A549 (cell line): ENCODE measurements at regions not wholly inside any gene's neighbourhood (a gene's known extent, or its start where the extent isn't known, plus 50 kb on each side); places are given as distances from the start of the nearest gene placed in this dataset.
"Not testable (repeated sequence)": the region's sequence is repeated elsewhere in the genome, so short reads cannot be mapped to it uniquely, and the experiment has no call there.

Source experiments
- ATAC-seq, 2 experiments: fragments of 200-7000 bp in 1 of 2; fragments of >200 bp in 1 of 2; cut with Nextera tagmentation in 1 of 2; cut with Tn5 transposase in 1 of 2; 3 replicates each; pipeline versions ENCODE4 v1.8.0 to v1.9.1; 2018 to 2020; ENCODE audit warnings: mild to moderate bottlenecking in 1 of 2, moderate library complexity in 1 of 2
- CTCF ChIA-PET: fragments of 300-600 bp; sonication (Branson Sonifier 250); formaldehyde crosslinking; extraction: SDS; loops from one replicate; lab custom pipeline; 2021; ENCODE audit warnings: antibody characterized with exemption, inconsistent platforms; lab: Yijun Ruan, JAX
- POLR2A ChIA-PET: fragments of 350-600 bp; formaldehyde crosslinking; extraction: SDS; loops from one replicate; lab custom pipeline; 2021; ENCODE audit warnings: antibody characterized with exemption, inconsistent platforms; lab: Yijun Ruan, JAX
- DNase-seq, 2 experiments: peaks; one replicate each; pipeline versions ENCODE4 v3.0.0 to v3.0.0-alpha.2; 2011 to 2016; ENCODE audit warnings: low read depth in 1 of 2, low spot score in 1 of 2
- FAIRE-seq: peaks from 2 replicates; lab custom pipeline; 2011; peaks lifted over from hg19 to GRCh38; lab: Jason Lieb, UNC
- H3K27ac ChIP-seq, 2 experiments: fragments of >200 bp; sonication (Bioruptor Twin); formaldehyde crosslinking; 3 replicates each; pipeline ENCODE4 v1.5.1; 2016 to 2017
- H3K4me1 ChIP-seq: fragments of >200 bp; sonication (Bioruptor Twin); formaldehyde crosslinking; 3 replicates; pipeline ENCODE4 v1.6.1; 2016
- H3K4me2 ChIP-seq: fragments of >200 bp; sonication (Bioruptor Twin); formaldehyde crosslinking; 3 replicates; pipeline ENCODE4 v1.6.1; 2016
- H3K4me3 ChIP-seq: fragments of >200 bp; sonication (Bioruptor Twin); formaldehyde crosslinking; 3 replicates; pipeline ENCODE4 v1.5.1; 2016
- H3K9me3 ChIP-seq: fragments of >200 bp; sonication (Bioruptor Twin); formaldehyde crosslinking; 3 replicates; pipeline ENCODE4 v1.6.1; 2016
- BCL3 ChIP-seq: fragments of >200 bp; sonication (Bioruptor Twin); formaldehyde crosslinking; IDR thresholded peaks from 3 replicates; pipeline ENCODE4 v1.6.1; 2016
- BHLHE40 ChIP-seq: IDR thresholded peaks from 2 replicates; pipeline ENCODE4 v1.6.1; 2012; ENCODE audit warnings: low read depth, low read length, inconsistent platforms
- CBX8 ChIP-seq: fragments of 200-600 bp; sonication (generic); IDR thresholded peaks from 2 replicates; pipeline ENCODE4 v1.6.1; 2016
- CHD2 ChIP-seq: fragments of 150-350 bp; IDR thresholded peaks from 2 replicates; pipeline ENCODE4 v1.6.1; 2014; ENCODE audit warnings: low read length; ENCODE audit not compliant: partially characterized antibody
- CTCF ChIP-seq: fragments of >200 bp; sonication (Bioruptor Twin); formaldehyde crosslinking; IDR thresholded peaks from 3 replicates; pipeline ENCODE4 v1.5.1; 2016
- EHMT2 ChIP-seq: fragments of 200-600 bp; sonication (generic); IDR thresholded peaks from 2 replicates; pipeline ENCODE4 v1.6.1; 2016; ENCODE audit warnings: antibody characterized with exemption, low read depth, mild to moderate bottlenecking, moderate library complexity
- ESRRA ChIP-seq: fragments of 150-350 bp; IDR thresholded peaks from 2 replicates; pipeline ENCODE4 v1.6.1; 2014; ENCODE audit warnings: mild to moderate bottlenecking, low read length, borderline replicate concordance
- FOSL2 ChIP-seq, 2 experiments: fragments of 450-650 bp in 1 of 2; fragments of >200 bp in 1 of 2; sonication (Bioruptor Twin) in 1 of 2; formaldehyde crosslinking; IDR thresholded peaks; 2 replicates each; pipeline versions ENCODE4 v1.5.0 to v1.6.1; 2016 to 2020; ENCODE audit warnings: mild to moderate bottlenecking in 1 of 2, moderate library complexity in 1 of 2
- FOXS1 ChIP-seq: fragments of 250-450 bp; sonication (Bioruptor Pico); IDR thresholded peaks from 2 replicates; pipeline ENCODE4 v1.5.0; 2020; ENCODE audit warnings: mild to moderate bottlenecking, moderate library complexity
- GATA3 ChIP-seq: IDR thresholded peaks from 2 replicates; pipeline ENCODE4 v1.6.1; 2012; ENCODE audit warnings: borderline replicate concordance
- MAFK ChIP-seq: fragments of 450-650 bp; IDR thresholded peaks from 2 replicates; pipeline ENCODE4 v1.6.1; 2014; ENCODE audit not compliant: partially characterized antibody
- MYC ChIP-seq: IDR thresholded peaks from 2 replicates; pipeline ENCODE4 v1.6.1; 2012; ENCODE audit warnings: mild to moderate bottlenecking, inconsistent platforms, low read length, improper control_type of control experiment, borderline replicate concordance
- NFE2L2 ChIP-seq: fragments of 150-350 bp; conservative IDR thresholded peaks from 2 replicates; pipeline ENCODE4 v1.6.1; 2014; ENCODE audit warnings: low read length
- NR3C1 ChIP-seq: fragments of >200 bp; sonication (Bioruptor Twin); formaldehyde crosslinking; IDR thresholded peaks from 3 replicates; pipeline ENCODE4 v1.6.1; 2017
- POLR2A ChIP-seq: IDR thresholded peaks from 2 replicates; pipeline ENCODE4 v1.6.1; 2012; ENCODE audit warnings: mild to moderate bottlenecking, low read length
- RFX5 ChIP-seq: fragments of 450-650 bp; IDR thresholded peaks from 2 replicates; pipeline ENCODE4 v1.7.1; 2014; ENCODE audit warnings: antibody characterized with exemption, mild to moderate bottlenecking, moderate library complexity
- ZC3H11A ChIP-seq: fragments of 450-650 bp; IDR thresholded peaks from 2 replicates; pipeline ENCODE4 v1.6.1; 2014; ENCODE audit warnings: antibody characterized with exemption, mild to moderate bottlenecking
- ZSCAN20 ChIP-seq: fragments of 250-450 bp; sonication (Bioruptor Pico); IDR thresholded peaks from 2 replicates; pipeline ENCODE4 v1.8.0; 2022; ENCODE audit warnings: mild to moderate bottlenecking, moderate library complexity
- WGBS: methylation state at CpG from one replicate; pipeline ENCODE4 v1.1.6; 2017; ENCODE audit errors: missing lambda C conversion rate; 5-methylcytosine and 5-hydroxymethylcytosine counted together
- TF ChIP-seq, protein P1 (sequence below): fragments of 250-450 bp; sonication (Bioruptor Pico); IDR thresholded peaks from 2 replicates; pipeline ENCODE4 v1.5.0; 2021; ENCODE audit warnings: mild to moderate bottlenecking, moderate library complexity, borderline replicate concordance
- TF ChIP-seq, protein P2 (sequence below): fragments of 250-450 bp; sonication (Bioruptor Pico); IDR thresholded peaks from 2 replicates; pipeline ENCODE4 v1.5.0; 2020; ENCODE audit warnings: low read depth, mild to moderate bottlenecking, moderate library complexity

GRCh38 chr1:100816049-100816448, 78.6 kb downstream of the EXTL2 start:
- no peak overlapping the region for H3K27ac ChIP-seq
- FAIRE-seq, result no peak
- no peak for TF ChIP-seq NR3C1
- no peak for TF ChIP-seq MAFK
- TF ChIP-seq CHD2, result no peak
- no peak for TF ChIP-seq BCL3
- TF ChIP-seq FOXS1 (CRISPR knock-in tag), result no peak
- no peak for TF ChIP-seq FOSL2 (IDR thresholded peaks at IDR 0.05)
- TF ChIP-seq FOSL2 (CRISPR knock-in tag; IDR thresholded peaks at IDR 0.05), result no peak
- TF ChIP-seq MYC, result no peak
- no peak for TF ChIP-seq GATA3
- TF ChIP-seq, protein P1, sequence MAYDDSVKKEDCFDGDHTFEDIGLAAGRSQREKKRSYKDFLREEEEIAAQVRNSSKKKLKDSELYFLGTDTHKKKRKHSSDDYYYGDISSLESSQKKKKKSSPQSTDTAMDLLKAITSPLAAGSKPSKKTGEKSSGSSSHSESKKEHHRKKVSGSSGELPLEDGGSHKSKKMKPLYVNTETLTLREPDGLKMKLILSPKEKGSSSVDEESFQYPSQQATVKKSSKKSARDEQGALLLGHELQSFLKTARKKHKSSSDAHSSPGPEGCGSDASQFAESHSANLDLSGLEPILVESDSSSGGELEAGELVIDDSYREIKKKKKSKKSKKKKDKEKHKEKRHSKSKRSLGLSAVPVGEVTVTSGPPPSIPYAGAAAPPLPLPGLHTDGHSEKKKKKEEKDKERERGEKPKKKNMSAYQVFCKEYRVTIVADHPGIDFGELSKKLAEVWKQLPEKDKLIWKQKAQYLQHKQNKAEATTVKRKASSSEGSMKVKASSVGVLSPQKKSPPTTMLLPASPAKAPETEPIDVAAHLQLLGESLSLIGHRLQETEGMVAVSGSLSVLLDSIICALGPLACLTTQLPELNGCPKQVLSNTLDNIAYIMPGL, result no peak
- TF ChIP-seq ZC3H11A, result no peak
- TF ChIP-seq, protein P2, sequence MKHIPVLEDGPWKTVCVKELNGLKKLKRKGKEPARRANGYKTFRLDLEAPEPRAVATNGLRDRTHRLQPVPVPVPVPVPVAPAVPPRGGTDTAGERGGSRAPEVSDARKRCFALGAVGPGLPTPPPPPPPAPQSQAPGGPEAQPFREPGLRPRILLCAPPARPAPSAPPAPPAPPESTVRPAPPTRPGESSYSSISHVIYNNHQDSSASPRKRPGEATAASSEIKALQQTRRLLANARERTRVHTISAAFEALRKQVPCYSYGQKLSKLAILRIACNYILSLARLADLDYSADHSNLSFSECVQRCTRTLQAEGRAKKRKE (CRISPR knock-in tag), result no peak
- no peak for TF ChIP-seq RFX5
- TF ChIP-seq EHMT2, result no peak
- TF ChIP-seq CTCF, result no peak
- TF ChIP-seq NFE2L2, result no peak
- TF ChIP-seq BHLHE40, result no peak
- TF ChIP-seq ZSCAN20 (CRISPR knock-in tag), result no peak
- TF ChIP-seq POLR2A, result no peak
- TF ChIP-seq ESRRA, result no peak
- no peak for TF ChIP-seq CBX8
- no peak for DNase-seq
- H3K9me3 ChIP-seq, result no peaks in the 10 kb centered on the region
- 52% methylated on average over 3 of the region's 3 CpGs for WGBS
- POLR2A ChIA-PET, result no interaction called here
- no peaks in the 10 kb centered on the region for H3K4me1 ChIP-seq
- ATAC-seq, result no peak
- no peak overlapping the region for H3K4me2 ChIP-seq
- CTCF ChIA-PET, result interaction anchor here (1.2 kb wide), 1 partner anchor 10 kb away, joined by 3 read pairs; no protein-coding TSS in a partner anchor
- no peak overlapping the region for H3K4me3 ChIP-seq

GRCh38 chr1:100820195-100820594, 74.4 kb downstream of the EXTL2 start:
- FAIRE-seq, H3K4me1 ChIP-seq, ATAC-seq, H3K27ac ChIP-seq, DNase-seq, POLR2A ChIA-PET, H3K9me3 ChIP-seq, CTCF ChIA-PET, H3K4me3 ChIP-seq, H3K4me2 ChIP-seq: not testable (repeated sequence)
- 36% methylated on average over 3 of the region's 6 CpGs for WGBS

DNA sequence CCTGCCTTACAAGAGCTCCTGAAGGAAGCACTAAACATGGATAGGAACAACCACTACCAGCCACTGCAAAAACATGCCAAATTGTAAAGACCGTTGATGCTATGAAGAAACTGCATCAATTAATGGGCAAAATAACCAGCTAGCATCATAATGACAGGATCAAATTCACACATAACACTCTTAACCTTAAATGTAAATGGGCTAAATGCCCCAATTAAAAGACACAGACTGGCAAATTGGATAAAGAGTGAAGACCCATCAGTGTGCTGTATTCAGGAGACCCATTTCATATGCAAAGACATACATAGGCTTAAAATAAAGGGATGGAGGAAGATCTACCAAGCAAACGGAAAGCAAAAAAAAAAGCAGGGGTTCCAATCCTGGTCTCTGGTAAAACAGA, 72.7 kb downstream of the EXTL2 start:
- H3K9me3 ChIP-seq, DNase-seq, ATAC-seq, FAIRE-seq, H3K4me2 ChIP-seq, H3K4me1 ChIP-seq, H3K27ac ChIP-seq, POLR2A ChIA-PET, H3K4me3 ChIP-seq: not testable (repeated sequence)
- WGBS, result 46% methylated on average over 2 of the region's 2 CpGs
- CTCF ChIA-PET, result interaction anchor here (0.7 kb wide), 1 partner anchor 931 kb away, joined by 3 read pairs; no protein-coding TSS in a partner anchor
